ENCODE measurements at regions not wholly inside any gene's neighbourhood (a gene's known extent, or its start where the extent isn't known, plus 50 kb on each side); places are given as distances from the start of the nearest gene placed in this dataset.
"Not testable (repeated sequence)": the region's sequence is repeated elsewhere in the genome, so short reads cannot be mapped to it uniquely, and the experiment has no call there.

- H3K27ac ChIP-seq (ENCODE audit: low read length): no peak overlapping the region
- H3K9me3 ChIP-seq (ENCODE audit: control insufficient read depth, insufficient read depth, low read length): no peaks in the 10 kb centered on the region
- WGBS (ENCODE audit: insufficient coverage, insufficient read length): no CpG with 5 or more reads among the region's 10 CpGs
- no peaks in the 10 kb centered on the region for H3K4me1 ChIP-seq (ENCODE audit: control insufficient read depth, insufficient read depth, low read length)
- no peaks in the 10 kb centered on the region for H3K27me3 ChIP-seq (ENCODE audit: control insufficient read depth, insufficient read depth, low read length)
- peak; percentile 37 for DNase-seq (ENCODE audit: low read depth, low spot score)
- H3K36me3 ChIP-seq (ENCODE audit: control insufficient read depth, insufficient read depth, low read length): no peaks in the 10 kb centered on the region
- no peak overlapping the region for H3K4me3 ChIP-seq (ENCODE audit: low read length)
Measured at GRCh38 chr20:16821211-16822089, 73.3 kb downstream of the OTOR start.

GRCh38 chr20:16824664-16825063, 76.5 kb downstream of the OTOR start:
- Histone ChIP-seq H3K27ac (ENCODE audit: low read length) (no peak overlapping the region), H3K4me1 (ENCODE audit: control insufficient read depth, insufficient read depth, low read length) (no peaks in the 10 kb centered on the region), H3K36me3 (ENCODE audit: control insufficient read depth, insufficient read depth, low read length) (no peaks in the 10 kb centered on the region), H3K9me3 (ENCODE audit: control insufficient read depth, insufficient read depth, low read length) (no peaks in the 10 kb centered on the region), H3K4me3 (ENCODE audit: low read length) (no peak overlapping the region), H3K27me3 (ENCODE audit: control insufficient read depth, insufficient read depth, low read length) (no peaks in the 10 kb centered on the region)
- no peak for DNase-seq (ENCODE audit: low read depth, low spot score)
- no CpG with 5 or more reads among the region's 1 CpG for WGBS (ENCODE audit: insufficient coverage, insufficient read length)

GRCh38 chr20:16828666-16829305, 80.6 kb downstream of the OTOR start:
- H3K4me3 ChIP-seq (ENCODE audit: low read length): no peak overlapping the region
- WGBS (ENCODE audit: insufficient coverage, insufficient read length): no CpG with 5 or more reads among the region's 4 CpGs
- H3K36me3 ChIP-seq (ENCODE audit: control insufficient read depth, insufficient read depth, low read length): no peaks in the 10 kb centered on the region
- H3K4me1 ChIP-seq (ENCODE audit: control insufficient read depth, insufficient read depth, low read length): no peaks in the 10 kb centered on the region
- no peak overlapping the region for H3K27ac ChIP-seq (ENCODE audit: low read length)
- no peaks in the 10 kb centered on the region for H3K9me3 ChIP-seq (ENCODE audit: control insufficient read depth, insufficient read depth, low read length)
- DNase-seq (ENCODE audit: low read depth, low spot score): no peak
- no peaks in the 10 kb centered on the region for H3K27me3 ChIP-seq (ENCODE audit: control insufficient read depth, insufficient read depth, low read length)

GRCh38 chr20:16835690-16836089, 87.5 kb downstream of the OTOR start:
- H3K27ac ChIP-seq (ENCODE audit: low read length); H3K4me1 ChIP-seq (ENCODE audit: control insufficient read depth, insufficient read depth, low read length); H3K36me3 ChIP-seq (ENCODE audit: control insufficient read depth, insufficient read depth, low read length); DNase-seq (ENCODE audit: low read depth, low spot score); H3K27me3 ChIP-seq (ENCODE audit: control insufficient read depth, insufficient read depth, low read length); H3K4me3 ChIP-seq (ENCODE audit: low read length); H3K9me3 ChIP-seq (ENCODE audit: control insufficient read depth, insufficient read depth, low read length): not testable (repeated sequence)

GRCh38 chr20:16842486-16843120, 94.4 kb downstream of the OTOR start:
- H3K9me3 ChIP-seq (ENCODE audit: control insufficient read depth, insufficient read depth, low read length): no peaks in the 10 kb centered on the region
- no peaks in the 10 kb centered on the region for H3K27me3 ChIP-seq (ENCODE audit: control insufficient read depth, insufficient read depth, low read length)
- H3K36me3 ChIP-seq (ENCODE audit: control insufficient read depth, insufficient read depth, low read length): no peaks in the 10 kb centered on the region
- WGBS (ENCODE audit: insufficient coverage, insufficient read length): no CpG with 5 or more reads among the region's 2 CpGs
- no peak overlapping the region for H3K4me3 ChIP-seq (ENCODE audit: low read length)
- no peak overlapping the region for H3K27ac ChIP-seq (ENCODE audit: low read length)
- DNase-seq (ENCODE audit: low read depth, low spot score): no peak
- H3K4me1 ChIP-seq (ENCODE audit: control insufficient read depth, insufficient read depth, low read length): no peaks in the 10 kb centered on the region

GRCh38 chr20:16844406-16844805, 96.2 kb downstream of the OTOR start:
- no peak for DNase-seq (ENCODE audit: low read depth, low spot score)
- H3K27ac ChIP-seq (ENCODE audit: low read length): no peak overlapping the region
- no peaks in the 10 kb centered on the region for H3K36me3 ChIP-seq (ENCODE audit: control insufficient read depth, insufficient read depth, low read length)
- no peak overlapping the region for H3K4me3 ChIP-seq (ENCODE audit: low read length)
- no peaks in the 10 kb centered on the region for H3K9me3 ChIP-seq (ENCODE audit: control insufficient read depth, insufficient read depth, low read length)
- no peaks in the 10 kb centered on the region for H3K27me3 ChIP-seq (ENCODE audit: control insufficient read depth, insufficient read depth, low read length)
- no CpG with 5 or more reads among the region's 1 CpG for WGBS (ENCODE audit: insufficient coverage, insufficient read length)
- H3K4me1 ChIP-seq (ENCODE audit: control insufficient read depth, insufficient read depth, low read length): no peaks in the 10 kb centered on the region

GRCh38 chr20:16846006-16846405, 97.8 kb downstream of the OTOR start:
- no peak overlapping the region for H3K4me3 ChIP-seq (ENCODE audit: low read length)
- no CpG with 5 or more reads among the region's 1 CpG for WGBS (ENCODE audit: insufficient coverage, insufficient read length)
- no peaks in the 10 kb centered on the region for H3K36me3 ChIP-seq (ENCODE audit: control insufficient read depth, insufficient read depth, low read length)
- no peak for DNase-seq (ENCODE audit: low read depth, low spot score)
- H3K27ac ChIP-seq (ENCODE audit: low read length): no peak overlapping the region
- no peaks in the 10 kb centered on the region for H3K9me3 ChIP-seq (ENCODE audit: control insufficient read depth, insufficient read depth, low read length)
- H3K27me3 ChIP-seq (ENCODE audit: control insufficient read depth, insufficient read depth, low read length): no peaks in the 10 kb centered on the region
- no peaks in the 10 kb centered on the region for H3K4me1 ChIP-seq (ENCODE audit: control insufficient read depth, insufficient read depth, low read length)

- no peaks in the 10 kb centered on the region for H3K27me3 ChIP-seq (ENCODE audit: control insufficient read depth, insufficient read depth, low read length)
- no peak overlapping the region for H3K27ac ChIP-seq (ENCODE audit: low read length)
- no peaks in the 10 kb centered on the region for H3K4me1 ChIP-seq (ENCODE audit: control insufficient read depth, insufficient read depth, low read length)
- no peak overlapping the region for H3K4me3 ChIP-seq (ENCODE audit: low read length)
- H3K36me3 ChIP-seq (ENCODE audit: control insufficient read depth, insufficient read depth, low read length): no peaks in the 10 kb centered on the region
- DNase-seq (ENCODE audit: low read depth, low spot score): no peak
- H3K9me3 ChIP-seq (ENCODE audit: control insufficient read depth, insufficient read depth, low read length): no peaks in the 10 kb centered on the region
Measured at GRCh38 chr20:16848061-16848460, 99.9 kb downstream of the OTOR start.

- Histone ChIP-seq H3K9me3 (ENCODE audit: control insufficient read depth, insufficient read depth, low read length) (no peaks in the 10 kb centered on the region), H3K4me3 (ENCODE audit: low read length) (no peak overlapping the region), H3K4me1 (ENCODE audit: control insufficient read depth, insufficient read depth, low read length) (no peaks in the 10 kb centered on the region), H3K27me3 (ENCODE audit: control insufficient read depth, insufficient read depth, low read length) (no peaks in the 10 kb centered on the region), H3K27ac (ENCODE audit: low read length) (no peak overlapping the region), H3K36me3 (ENCODE audit: control insufficient read depth, insufficient read depth, low read length) (no peaks in the 10 kb centered on the region)
- no peak for DNase-seq (ENCODE audit: low read depth, low spot score)
- WGBS (ENCODE audit: insufficient coverage, insufficient read length): no CpG with 5 or more reads among the region's 1 CpG
Measured at GRCh38 chr20:16848526-16848925, 100.4 kb downstream of the OTOR start.

GRCh38 chr20:16860914-16861313, 112.8 kb downstream of the OTOR start:
- no peak for DNase-seq (ENCODE audit: low read depth, low spot score)
- WGBS (ENCODE audit: insufficient coverage, insufficient read length): no CpG with 5 or more reads among the region's 1 CpG

More at GRCh38 chr20:16860914-16861313, 112.8 kb downstream of the OTOR start:
- Histone ChIP-seq H3K4me1 (ENCODE audit: control insufficient read depth, insufficient read depth, low read length) (no peaks in the 10 kb centered on the region), H3K4me3 (ENCODE audit: low read length) (no peak overlapping the region), H3K9me3 (ENCODE audit: control insufficient read depth, insufficient read depth, low read length) (no peaks in the 10 kb centered on the region), H3K36me3 (ENCODE audit: control insufficient read depth, insufficient read depth, low read length) (no peaks in the 10 kb centered on the region), H3K27me3 (ENCODE audit: control insufficient read depth, insufficient read depth, low read length) (no peaks in the 10 kb centered on the region), H3K27ac (ENCODE audit: low read length) (no peak overlapping the region)

Data from iPS DF 6.9 (cell line).